Uterus (tissue), 2 donors: ENCODE measurements at regions not wholly inside any gene's neighbourhood (a gene's known extent, or its start where the extent isn't known, plus 50 kb on each side); places are given as distances from the start of the nearest gene placed in this dataset.

Source experiments
- POLR2A ChIP-seq, 2 donors: fragments of 450-650 bp; IDR thresholded peaks; one replicate each; pipeline ENCODE4 v1.6.1; 2016; ENCODE audit warnings: antibody characterized with exemption in 2 of 2, mild to moderate bottlenecking in 1 of 2, moderate library complexity in 1 of 2
- TF ChIP-seq, protein P1 (sequence below), 4 experiments: fragments of 200-600 bp in 2 of 4; fragments of 450-650 bp in 2 of 4; sonication (generic) in 2 of 4; IDR thresholded peaks; one replicate each; pipeline ENCODE4 v1.5.1; 2016 to 2019; ENCODE audit warnings: antibody characterized with exemption in 4 of 4, mild to moderate bottlenecking in 2 of 4, moderate library complexity in 1 of 4

GRCh38 chr4:186979961-186980745 is 256.5 kb upstream of the FAT1 start:
- TF ChIP-seq, protein P1, sequence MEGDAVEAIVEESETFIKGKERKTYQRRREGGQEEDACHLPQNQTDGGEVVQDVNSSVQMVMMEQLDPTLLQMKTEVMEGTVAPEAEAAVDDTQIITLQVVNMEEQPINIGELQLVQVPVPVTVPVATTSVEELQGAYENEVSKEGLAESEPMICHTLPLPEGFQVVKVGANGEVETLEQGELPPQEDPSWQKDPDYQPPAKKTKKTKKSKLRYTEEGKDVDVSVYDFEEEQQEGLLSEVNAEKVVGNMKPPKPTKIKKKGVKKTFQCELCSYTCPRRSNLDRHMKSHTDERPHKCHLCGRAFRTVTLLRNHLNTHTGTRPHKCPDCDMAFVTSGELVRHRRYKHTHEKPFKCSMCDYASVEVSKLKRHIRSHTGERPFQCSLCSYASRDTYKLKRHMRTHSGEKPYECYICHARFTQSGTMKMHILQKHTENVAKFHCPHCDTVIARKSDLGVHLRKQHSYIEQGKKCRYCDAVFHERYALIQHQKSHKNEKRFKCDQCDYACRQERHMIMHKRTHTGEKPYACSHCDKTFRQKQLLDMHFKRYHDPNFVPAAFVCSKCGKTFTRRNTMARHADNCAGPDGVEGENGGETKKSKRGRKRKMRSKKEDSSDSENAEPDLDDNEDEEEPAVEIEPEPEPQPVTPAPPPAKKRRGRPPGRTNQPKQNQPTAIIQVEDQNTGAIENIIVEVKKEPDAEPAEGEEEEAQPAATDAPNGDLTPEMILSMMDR (IDR thresholded peaks at IDR 0.05), result no peak
- TF ChIP-seq POLR2A (IDR thresholded peaks at IDR 0.05), result no peak
